Endodermal cell (in vitro differentiated cells): ENCODE measurements at regions not wholly inside any gene's neighbourhood (a gene's known extent, or its start where the extent isn't known, plus 50 kb on each side); places are given as distances from the start of the nearest gene placed in this dataset.
A peak's percentile ranks its signal among the peaks of the same experiment; 100 is the strongest.

Source experiments
- DNase-seq: peaks from one replicate; pipeline ENCODE4 v3.0.0-alpha.2; 2017
- H3K27ac ChIP-seq: 2 replicates; pipeline ENCODE4 v1.5.1; 2013; ENCODE audit warnings: mild to moderate bottlenecking, low read depth, low read length, moderate library complexity
- H3K27me3 ChIP-seq: 2 replicates; pipeline ENCODE4 v1.6.1; 2013; ENCODE audit warnings: mild to moderate bottlenecking, low read length, moderate library complexity; ENCODE audit not compliant: insufficient read depth, control insufficient read depth, poor library complexity, severe bottlenecking
- H3K36me3 ChIP-seq: 2 replicates; pipeline ENCODE4 v1.7.0; 2013; ENCODE audit warnings: mild to moderate bottlenecking, low read length, moderate library complexity; ENCODE audit not compliant: control insufficient read depth, insufficient read depth
- H3K4me1 ChIP-seq: one replicate; pipeline ENCODE4 v1.7.0; 2013; ENCODE audit warnings: low read length; ENCODE audit not compliant: control insufficient read depth, insufficient read depth
- H3K4me3 ChIP-seq: 2 replicates; pipeline ENCODE4 v1.5.1; 2013; ENCODE audit warnings: mild to moderate bottlenecking, low read length, moderate library complexity
- H3K9ac ChIP-seq: 2 replicates; pipeline ENCODE4 v1.6.1; 2013; ENCODE audit warnings: mild to moderate bottlenecking, low read length, moderate library complexity; ENCODE audit not compliant: poor library complexity, severe bottlenecking; ENCODE audit errors: extremely low read depth
- H3K9me3 ChIP-seq: 2 replicates; pipeline ENCODE4 v1.6.1; 2013; ENCODE audit warnings: mild to moderate bottlenecking, low read length, moderate library complexity; ENCODE audit not compliant: control insufficient read depth
- H3K27ac Mint-ChIP-seq: 2 replicates; pipeline ENCODE4 v1.8.0; 2020; ENCODE audit warnings: mixed read lengths
- H3K27me3 Mint-ChIP-seq: 2 replicates; pipeline ENCODE4 v1.8.0; 2021; ENCODE audit warnings: mild to moderate bottlenecking, mixed read lengths; ENCODE audit not compliant: insufficient read depth
- H3K36me3 Mint-ChIP-seq: 2 replicates; pipeline ENCODE4 v1.8.0; 2020; ENCODE audit warnings: low read depth, mixed read lengths
- H3K4me1 Mint-ChIP-seq: 2 replicates; pipeline ENCODE4 v1.8.0; 2020; ENCODE audit warnings: mixed read lengths
- H3K4me3 Mint-ChIP-seq: 2 replicates; pipeline ENCODE4 v1.8.0; 2020; ENCODE audit warnings: mild to moderate bottlenecking, moderate library complexity, mixed read lengths
- H3K9me3 Mint-ChIP-seq: 2 replicates; pipeline ENCODE4 v1.8.0; 2020; ENCODE audit warnings: mild to moderate bottlenecking, mixed read lengths
- WGBS, 2 experiments: methylation state at CpG; one replicate each; pipeline versions ENCODE4 v1.1.5 to v1.1.7; 2013; ENCODE audit warnings: missing lambda C conversion rate in 2 of 2, mixed read lengths in 1 of 2; ENCODE audit not compliant: insufficient coverage in 1 of 2, insufficient read length in 1 of 2; 5-methylcytosine and 5-hydroxymethylcytosine counted together
- TF ChIP-seq, protein P1 (sequence below): fragments of 200-600 bp; sonication (generic); conservative IDR thresholded peaks from 2 replicates; pipeline ENCODE4 v1.5.0; 2021; ENCODE audit warnings: antibody characterized with exemption, mild to moderate bottlenecking

DNA sequence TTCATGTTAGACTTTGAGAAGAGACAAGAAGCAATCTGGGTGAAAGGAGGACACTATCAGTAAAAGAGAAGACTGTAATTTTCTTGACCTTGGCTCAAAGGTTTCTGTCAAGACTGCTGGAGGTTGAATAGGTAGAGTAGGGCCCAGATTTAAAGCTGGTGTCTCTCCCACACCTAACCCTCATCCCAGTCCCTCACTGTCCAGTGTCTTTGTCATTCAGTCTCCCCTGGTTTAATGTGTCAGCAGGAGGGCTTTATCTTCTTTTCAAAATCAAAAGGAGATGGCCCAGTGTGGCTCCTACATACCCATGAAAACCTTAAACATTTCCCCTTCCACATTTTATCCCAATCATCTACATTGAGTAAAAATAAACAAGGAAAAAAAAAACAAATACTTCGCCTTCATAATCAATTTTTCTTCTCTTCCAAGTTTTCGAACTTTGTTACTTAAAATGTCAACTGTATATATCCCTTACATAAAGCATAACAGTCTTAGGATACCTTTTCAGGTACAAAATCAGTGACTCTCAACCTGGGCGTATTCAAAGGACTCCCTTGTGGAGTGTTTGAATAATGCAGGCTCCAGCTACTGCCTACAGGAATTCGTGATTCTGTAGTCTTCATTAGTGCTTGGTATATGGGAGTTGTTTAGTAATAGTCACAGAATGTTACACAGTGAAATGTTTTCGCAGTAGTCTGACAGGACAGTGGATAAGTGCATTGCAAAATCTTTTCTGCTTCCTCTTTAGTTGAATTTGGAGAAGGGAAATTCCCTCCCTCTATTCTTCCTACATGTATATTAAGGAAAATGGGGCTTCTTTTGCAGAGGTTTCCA is 87.2 kb downstream of the FAT3 start:
- TF ChIP-seq, protein P1, sequence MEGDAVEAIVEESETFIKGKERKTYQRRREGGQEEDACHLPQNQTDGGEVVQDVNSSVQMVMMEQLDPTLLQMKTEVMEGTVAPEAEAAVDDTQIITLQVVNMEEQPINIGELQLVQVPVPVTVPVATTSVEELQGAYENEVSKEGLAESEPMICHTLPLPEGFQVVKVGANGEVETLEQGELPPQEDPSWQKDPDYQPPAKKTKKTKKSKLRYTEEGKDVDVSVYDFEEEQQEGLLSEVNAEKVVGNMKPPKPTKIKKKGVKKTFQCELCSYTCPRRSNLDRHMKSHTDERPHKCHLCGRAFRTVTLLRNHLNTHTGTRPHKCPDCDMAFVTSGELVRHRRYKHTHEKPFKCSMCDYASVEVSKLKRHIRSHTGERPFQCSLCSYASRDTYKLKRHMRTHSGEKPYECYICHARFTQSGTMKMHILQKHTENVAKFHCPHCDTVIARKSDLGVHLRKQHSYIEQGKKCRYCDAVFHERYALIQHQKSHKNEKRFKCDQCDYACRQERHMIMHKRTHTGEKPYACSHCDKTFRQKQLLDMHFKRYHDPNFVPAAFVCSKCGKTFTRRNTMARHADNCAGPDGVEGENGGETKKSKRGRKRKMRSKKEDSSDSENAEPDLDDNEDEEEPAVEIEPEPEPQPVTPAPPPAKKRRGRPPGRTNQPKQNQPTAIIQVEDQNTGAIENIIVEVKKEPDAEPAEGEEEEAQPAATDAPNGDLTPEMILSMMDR, result peak; percentile 76
- no peaks in the 10 kb centered on the region for H3K36me3 Mint-ChIP-seq
- no peaks in the 10 kb centered on the region for H3K27me3 ChIP-seq
- H3K27me3 Mint-ChIP-seq, result no peaks in the 10 kb centered on the region
- no peak overlapping the region for H3K9ac ChIP-seq
- H3K9me3 Mint-ChIP-seq, result no peaks in the 10 kb centered on the region
- no peaks in the 10 kb centered on the region for H3K9me3 ChIP-seq
- H3K4me1 ChIP-seq, result no peaks in the 10 kb centered on the region
- H3K27ac Mint-ChIP-seq, result peak overlapping the region; percentile 57
- H3K27ac ChIP-seq, result no peak overlapping the region
- DNase-seq, result peak; percentile 61
- WGBS, 2 experiments, result 47 to 58% methylated on average over 2 to 5 of the region's 5 CpGs
- no peaks in the 10 kb centered on the region for H3K36me3 ChIP-seq
- H3K4me3 ChIP-seq, result no peak overlapping the region
- H3K4me3 Mint-ChIP-seq, result no peak overlapping the region
- peaks cover 52% of the 10 kb centered on the region for H3K4me1 Mint-ChIP-seq

DNA sequence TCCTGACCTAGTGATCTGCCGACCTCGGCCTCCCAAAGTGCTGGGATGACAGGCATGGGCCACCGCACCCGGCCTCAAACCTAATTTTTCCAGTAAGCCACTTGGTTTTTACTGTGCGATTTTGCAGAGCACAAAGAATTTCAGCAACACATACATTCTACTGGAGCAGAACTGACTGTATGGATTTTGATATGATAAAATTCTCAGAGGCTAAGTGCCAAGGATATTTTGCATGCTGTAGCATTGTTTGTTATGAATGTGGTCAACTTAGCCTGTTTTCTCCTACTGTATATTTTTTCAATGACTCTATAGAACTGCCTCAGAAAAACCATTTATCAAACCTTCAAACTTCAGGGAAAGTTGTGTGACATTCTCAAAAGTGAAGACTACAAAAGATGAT is 89.2 kb downstream of the FAT3 start:
- Mint-ChIP-seq H3K4me1 (peaks cover 50% of the 10 kb centered on the region), H3K36me3 (no peaks in the 10 kb centered on the region), H3K27me3 (no peaks in the 10 kb centered on the region), H3K9me3 (no peaks in the 10 kb centered on the region), H3K27ac (no peak overlapping the region), H3K4me3 (no peak overlapping the region)
- TF ChIP-seq, protein P1, result no peak
- Histone ChIP-seq H3K27ac (no peak overlapping the region), H3K36me3 (no peaks in the 10 kb centered on the region), H3K9ac (no peak overlapping the region), H3K9me3 (no peaks in the 10 kb centered on the region), H3K4me3 (no peak overlapping the region), H3K4me1 (no peaks in the 10 kb centered on the region), H3K27me3 (no peaks in the 10 kb centered on the region)
- DNase-seq, result no peak
- 94 to 95% methylated on average over 4 to 5 of the region's 5 CpGs for WGBS, 2 experiments

DNA sequence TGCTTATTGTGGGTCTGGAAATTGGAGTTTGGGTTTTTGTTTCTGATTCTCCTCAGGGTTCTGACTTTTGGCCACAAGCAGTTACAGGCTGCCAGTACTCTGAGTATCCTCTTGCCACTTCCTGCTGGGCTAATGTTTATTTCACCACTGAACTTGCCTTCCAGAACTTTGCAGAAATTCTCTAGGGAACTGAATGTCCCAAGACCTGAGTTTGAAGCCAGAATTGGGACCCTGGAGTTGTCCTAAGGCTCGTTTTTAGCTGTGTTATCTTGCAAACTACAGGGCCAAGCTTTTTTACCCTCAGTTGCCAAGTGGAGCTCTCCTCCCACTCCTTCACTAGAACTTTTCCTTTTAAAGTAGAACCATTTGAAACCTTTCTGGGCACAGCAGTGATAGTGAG is 89.9 kb downstream of the FAT3 start:
- 64 to 83% methylated on average over 1 of the region's 1 CpG for WGBS, 2 experiments
- no peaks in the 10 kb centered on the region for H3K9me3 ChIP-seq
- H3K9ac ChIP-seq, result no peak overlapping the region
- H3K36me3 Mint-ChIP-seq, result no peaks in the 10 kb centered on the region
- H3K4me1 ChIP-seq, result no peaks in the 10 kb centered on the region
- H3K4me3 Mint-ChIP-seq, result no peak overlapping the region
- peak overlapping the region; percentile 78 for H3K27ac Mint-ChIP-seq
- no peaks in the 10 kb centered on the region for H3K36me3 ChIP-seq
- no peak for DNase-seq
- no peaks in the 10 kb centered on the region for H3K9me3 Mint-ChIP-seq
- H3K27ac ChIP-seq, result no peak overlapping the region
- H3K4me3 ChIP-seq, result no peak overlapping the region
- H3K4me1 Mint-ChIP-seq, result peaks cover 43% of the 10 kb centered on the region
- TF ChIP-seq, protein P1, result no peak
- H3K27me3 ChIP-seq, result no peaks in the 10 kb centered on the region
- H3K27me3 Mint-ChIP-seq, result no peaks in the 10 kb centered on the region
